NCI-H526 (cell line): ENCODE measurements at regions not wholly inside any gene's neighbourhood (a gene's known extent, or its start where the extent isn't known, plus 50 kb on each side); places are given as distances from the start of the nearest gene placed in this dataset.

Experiments
- DNase-seq, 2 experiments: peaks; one replicate each; lab custom pipeline; 2025; lab: John Stamatoyannopoulos, UW

- DNase-seq: no peak
Observed at GRCh38 chr3:147030274-147030673, 376.1 kb downstream of the ZIC4 start.

- peak; percentile 44 to 64 for DNase-seq
Observed at GRCh38 chr3:147015334-147015733, 391.0 kb downstream of the ZIC4 start.

GRCh38 chr3:147008886-147009285 lies 397.5 kb downstream of the ZIC4 start:
- DNase-seq: no peak

GRCh38 chr3:147008458-147008857 lies 397.9 kb downstream of the ZIC4 start:
- no peak for DNase-seq

GRCh38 chr3:147007736-147008245 lies 398.6 kb downstream of the ZIC4 start:
- DNase-seq: no peak

GRCh38 chr3:147002721-147003120 lies 397.6 kb upstream of the PLSCR5 start:
- no peak for DNase-seq

GRCh38 chr3:147000274-147000673 lies 395.1 kb upstream of the PLSCR5 start:
- DNase-seq: no peak

GRCh38 chr3:146991907-146992306 lies 386.8 kb upstream of the PLSCR5 start:
- DNase-seq: no peak

- no peak for DNase-seq
Observed at GRCh38 chr3:146975476-146975875, 370.3 kb upstream of the PLSCR5 start.

GRCh38 chr3:146975032-146975431 lies 369.9 kb upstream of the PLSCR5 start:
- DNase-seq: no peak

GRCh38 chr3:146974001-146974400 lies 368.9 kb upstream of the PLSCR5 start:
- no peak for DNase-seq

GRCh38 chr3:146972726-146973125 lies 367.6 kb upstream of the PLSCR5 start:
- DNase-seq: no peak

GRCh38 chr3:146970236-146970635 lies 365.1 kb upstream of the PLSCR5 start:
- DNase-seq: no peak

- DNase-seq: no peak
Observed at GRCh38 chr3:146969356-146969755, 364.2 kb upstream of the PLSCR5 start.

GRCh38 chr3:146968204-146968651 lies 363.1 kb upstream of the PLSCR5 start:
- DNase-seq: no peak

- no peak for DNase-seq
Observed at GRCh38 chr3:146967783-146968182, 362.6 kb upstream of the PLSCR5 start.

GRCh38 chr3:146966124-146966523 lies 361.0 kb upstream of the PLSCR5 start:
- no peak for DNase-seq

- no peak for DNase-seq
Observed at GRCh38 chr3:146953511-146953981, 348.4 kb upstream of the PLSCR5 start.

- DNase-seq: no peak
Observed at GRCh38 chr3:146948985-146949384, 343.8 kb upstream of the PLSCR5 start.

GRCh38 chr3:146948186-146948585 lies 343.0 kb upstream of the PLSCR5 start:
- DNase-seq: no peak

- DNase-seq: no peak
Observed at GRCh38 chr3:146929696-146930095, 324.6 kb upstream of the PLSCR5 start.

GRCh38 chr3:146928421-146929059 lies 323.4 kb upstream of the PLSCR5 start:
- no peak for DNase-seq

- no peak for DNase-seq
Observed at GRCh38 chr3:146921693-146922092, 316.5 kb upstream of the PLSCR5 start.

- no peak for DNase-seq
Observed at GRCh38 chr3:146914409-146914808, 309.3 kb upstream of the PLSCR5 start.
